ENCODE measurements at regions not wholly inside any gene's neighbourhood (a gene's known extent, or its start where the extent isn't known, plus 50 kb on each side); places are given as distances from the start of the nearest gene placed in this dataset.
"Not testable (repeated sequence)": the region's sequence is repeated elsewhere in the genome, so short reads cannot be mapped to it uniquely, and the experiment has no call there.

- no peak overlapping the region for H3K4me3 ChIP-seq (ENCODE audit: low read depth, low read length)
- no peak for DNase-seq (ENCODE audit: low read depth)
- TF ChIP-seq CTCF (conservative IDR thresholded peaks at IDR 0.05; ENCODE audit: low read depth, low read length) = no peak
These were observed 232.4 kb upstream of the FBXO33 start for GRCh38 chr14:39664646-39665045.

GRCh38 chr14:39641224-39641623 lies 209.0 kb upstream of the FBXO33 start:
- no peak overlapping the region for H3K4me3 ChIP-seq (ENCODE audit: low read depth, low read length)
- DNase-seq (ENCODE audit: low read depth) = no peak
- TF ChIP-seq CTCF (conservative IDR thresholded peaks at IDR 0.05; ENCODE audit: low read depth, low read length) = no peak

- not testable (repeated sequence) for H3K4me3 ChIP-seq (ENCODE audit: low read depth, low read length); DNase-seq (ENCODE audit: low read depth)
These were observed 206.8 kb upstream of the FBXO33 start for GRCh38 chr14:39639009-39639408.

GRCh38 chr14:39628087-39628486 lies 195.9 kb upstream of the FBXO33 start:
- DNase-seq (ENCODE audit: low read depth) = no peak
- no peak for TF ChIP-seq CTCF (conservative IDR thresholded peaks at IDR 0.05; ENCODE audit: low read depth, low read length)
- H3K4me3 ChIP-seq (ENCODE audit: low read depth, low read length) = no peak overlapping the region

- no peak overlapping the region for H3K4me3 ChIP-seq (ENCODE audit: low read depth, low read length)
- no peak for TF ChIP-seq CTCF (conservative IDR thresholded peaks at IDR 0.05; ENCODE audit: low read depth, low read length)
- DNase-seq (ENCODE audit: low read depth) = no peak
These were observed 194.7 kb upstream of the FBXO33 start for GRCh38 chr14:39626589-39627576.

- no peak for DNase-seq (ENCODE audit: low read depth)
- no peak overlapping the region for H3K4me3 ChIP-seq (ENCODE audit: low read depth, low read length)
- no peak for TF ChIP-seq CTCF (conservative IDR thresholded peaks at IDR 0.05; ENCODE audit: low read depth, low read length)
These were observed 189.4 kb upstream of the FBXO33 start for GRCh38 chr14:39621678-39622077.

GRCh38 chr14:39621223-39621622 lies 189.0 kb upstream of the FBXO33 start:
- DNase-seq (ENCODE audit: low read depth) = no peak
- TF ChIP-seq CTCF (conservative IDR thresholded peaks at IDR 0.05; ENCODE audit: low read depth, low read length) = no peak

More at GRCh38 chr14:39621223-39621622, 189.0 kb upstream of the FBXO33 start:
- no peak overlapping the region for H3K4me3 ChIP-seq (ENCODE audit: low read depth, low read length)
